DOHH2 (cell line): ENCODE measurements at regions not wholly inside any gene's neighbourhood (a gene's known extent, or its start where the extent isn't known, plus 50 kb on each side); places are given as distances from the start of the nearest gene placed in this dataset.

Source experiments
- EZH2phosphoT487 ChIP-seq: fragments of 200-600 bp; sonication (generic); IDR thresholded peaks from 2 replicates; pipeline ENCODE4 v1.6.1; 2017; ENCODE audit warnings: borderline replicate concordance, mild to moderate bottlenecking, antibody characterized with exemption, low read length, moderate library complexity, mixed read lengths
- TF ChIP-seq, protein P1 (sequence below): fragments of 200-600 bp; sonication (generic); IDR thresholded peaks from one replicate; pipeline ENCODE4 v1.5.1; 2014; ENCODE audit warnings: antibody characterized with exemption, mild to moderate bottlenecking, low read depth, low read length; ENCODE audit not compliant: poor library complexity, severe bottlenecking

DNA sequence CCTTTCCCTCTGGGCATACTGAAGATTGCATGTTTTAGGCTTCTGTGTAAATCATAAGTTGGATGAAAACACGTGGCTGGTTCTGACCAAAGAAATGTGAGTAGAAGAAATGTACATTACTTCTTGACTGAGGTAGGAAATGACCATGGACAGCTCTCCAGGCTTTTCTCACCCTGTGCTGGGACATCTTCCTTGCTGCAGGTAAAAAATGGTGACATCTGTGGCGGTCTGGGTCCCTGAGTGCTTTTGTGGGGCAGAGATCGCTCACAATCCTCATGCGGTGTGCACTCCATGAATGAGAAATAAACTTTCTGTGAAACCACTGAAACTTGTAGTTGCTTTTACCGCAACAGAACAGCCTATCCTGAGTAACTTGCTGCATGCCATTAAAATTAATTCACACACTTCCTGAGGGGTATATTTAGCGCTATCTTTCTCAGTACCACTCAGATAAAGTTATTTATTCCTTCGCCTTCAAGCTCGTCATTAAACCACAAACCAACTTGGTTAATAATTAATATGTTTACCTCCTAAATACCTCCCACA is 730.4 kb downstream of the EFNA5 start:
- TF ChIP-seq, protein P1, sequence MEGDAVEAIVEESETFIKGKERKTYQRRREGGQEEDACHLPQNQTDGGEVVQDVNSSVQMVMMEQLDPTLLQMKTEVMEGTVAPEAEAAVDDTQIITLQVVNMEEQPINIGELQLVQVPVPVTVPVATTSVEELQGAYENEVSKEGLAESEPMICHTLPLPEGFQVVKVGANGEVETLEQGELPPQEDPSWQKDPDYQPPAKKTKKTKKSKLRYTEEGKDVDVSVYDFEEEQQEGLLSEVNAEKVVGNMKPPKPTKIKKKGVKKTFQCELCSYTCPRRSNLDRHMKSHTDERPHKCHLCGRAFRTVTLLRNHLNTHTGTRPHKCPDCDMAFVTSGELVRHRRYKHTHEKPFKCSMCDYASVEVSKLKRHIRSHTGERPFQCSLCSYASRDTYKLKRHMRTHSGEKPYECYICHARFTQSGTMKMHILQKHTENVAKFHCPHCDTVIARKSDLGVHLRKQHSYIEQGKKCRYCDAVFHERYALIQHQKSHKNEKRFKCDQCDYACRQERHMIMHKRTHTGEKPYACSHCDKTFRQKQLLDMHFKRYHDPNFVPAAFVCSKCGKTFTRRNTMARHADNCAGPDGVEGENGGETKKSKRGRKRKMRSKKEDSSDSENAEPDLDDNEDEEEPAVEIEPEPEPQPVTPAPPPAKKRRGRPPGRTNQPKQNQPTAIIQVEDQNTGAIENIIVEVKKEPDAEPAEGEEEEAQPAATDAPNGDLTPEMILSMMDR = no peak
- TF ChIP-seq EZH2phosphoT487 = no peak
